GM18858 (cell line): ENCODE measurements at regions not wholly inside any gene's neighbourhood (a gene's known extent, or its start where the extent isn't known, plus 50 kb on each side); places are given as distances from the start of the nearest gene placed in this dataset.
"Not testable (repeated sequence)": the region's sequence is repeated elsewhere in the genome, so short reads cannot be mapped to it uniquely, and the experiment has no call there.

ENCODE experiments used
- ATAC-seq: cut with Tn5 transposase; IDR thresholded peaks from one replicate; pipeline ENCODE4 v1.9.1; 2021; ENCODE audit not compliant: unreplicated experiment

DNA sequence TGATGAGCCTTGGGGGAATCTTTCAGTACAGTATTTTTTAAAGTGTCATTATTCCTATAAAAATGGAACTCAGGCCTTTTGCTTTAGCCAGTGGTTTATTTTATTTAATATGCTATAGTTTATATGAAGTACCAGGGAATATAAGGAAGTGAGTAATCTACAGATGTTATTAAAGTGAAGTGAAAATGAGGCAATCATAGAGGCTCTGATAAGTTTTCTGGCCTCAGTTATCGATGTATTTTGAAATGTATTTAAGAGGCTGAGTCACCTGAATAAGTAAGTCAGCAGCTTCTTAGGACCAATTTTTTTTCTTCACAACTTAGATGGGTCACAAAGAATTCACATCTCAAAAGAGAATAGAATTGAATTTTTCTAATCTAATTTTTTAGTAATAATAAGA lies 829.0 kb downstream of the DNAH5 start:
- ATAC-seq, result no peak

DNA sequence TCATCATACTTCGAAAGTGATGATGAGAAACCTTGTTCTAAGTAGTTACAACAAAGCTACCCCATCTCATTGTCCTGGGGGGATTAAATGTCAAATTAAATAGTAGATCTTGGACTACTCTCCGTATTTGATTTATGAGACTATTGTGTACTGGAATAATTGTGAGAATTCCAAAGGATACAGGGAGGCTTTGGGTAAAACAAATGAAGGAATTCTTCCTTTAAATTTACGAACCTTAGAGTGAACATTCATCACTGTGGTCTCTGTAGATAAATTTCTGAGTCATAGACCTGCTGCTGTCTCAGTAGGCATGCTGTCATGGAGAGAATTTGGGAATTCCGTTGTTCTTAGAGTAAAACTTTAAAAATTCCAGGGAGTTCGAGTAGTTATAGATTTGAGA lies 836.2 kb downstream of the DNAH5 start:
- no peak for ATAC-seq

DNA sequence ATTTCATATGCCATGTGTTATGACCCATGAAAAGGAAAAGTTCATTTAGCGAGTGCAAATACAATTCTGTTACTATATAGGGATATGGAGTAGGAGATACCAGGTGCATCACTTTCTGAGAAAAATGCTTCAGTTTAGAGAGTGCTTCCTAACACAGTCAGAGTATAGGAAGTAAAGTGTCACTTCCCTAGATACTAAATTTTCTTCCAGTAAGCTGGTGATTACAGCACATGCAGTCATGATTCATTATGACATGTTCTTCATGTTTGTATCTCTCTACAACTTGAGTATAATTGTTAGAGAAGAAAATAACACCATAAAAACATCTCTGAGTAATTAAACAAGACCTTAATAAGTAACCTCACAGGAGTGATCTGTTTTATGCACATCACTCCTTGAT lies 837.0 kb downstream of the DNAH5 start:
- no peak for ATAC-seq

DNA sequence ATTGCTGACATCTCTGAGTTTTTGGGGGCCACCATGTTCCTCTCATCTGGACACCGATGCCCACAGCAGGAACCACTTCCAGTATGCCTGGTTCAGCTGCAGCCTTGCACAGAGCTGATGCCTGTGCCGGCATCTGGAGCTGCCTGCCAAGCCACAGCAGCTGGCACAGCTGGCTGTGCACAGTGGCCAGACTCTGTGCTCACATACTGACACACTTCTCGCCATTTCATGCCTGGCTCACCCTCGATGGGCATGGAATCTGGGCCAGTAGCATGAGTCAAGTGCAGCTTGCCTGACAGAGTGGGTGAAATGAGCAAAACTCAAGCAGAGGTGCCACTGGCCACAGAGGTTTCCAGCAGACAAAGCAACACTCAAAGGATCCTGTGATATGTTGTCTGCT lies 863.4 kb downstream of the DNAH5 start:
- no peak for ATAC-seq

DNA sequence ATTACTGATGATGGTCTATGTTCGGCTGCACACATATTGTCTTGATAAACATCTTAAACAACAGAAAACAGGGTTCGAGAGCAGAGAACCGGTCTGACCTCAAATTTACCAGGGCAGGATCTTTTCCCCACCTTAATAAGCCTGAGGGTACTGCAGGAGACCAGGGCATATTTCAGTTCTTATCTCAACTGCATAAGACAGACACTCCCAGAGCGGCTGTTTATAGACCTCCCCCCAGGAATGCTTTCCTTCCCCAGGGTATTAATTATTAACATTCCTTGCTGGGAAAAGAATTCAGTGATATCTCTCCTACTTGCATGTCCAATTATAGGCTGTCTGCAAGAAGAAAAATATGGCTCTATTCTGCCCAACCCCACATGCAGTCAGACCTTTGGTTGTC lies 871.6 kb downstream of the DNAH5 start:
- ATAC-seq, result not testable (repeated sequence)

DNA sequence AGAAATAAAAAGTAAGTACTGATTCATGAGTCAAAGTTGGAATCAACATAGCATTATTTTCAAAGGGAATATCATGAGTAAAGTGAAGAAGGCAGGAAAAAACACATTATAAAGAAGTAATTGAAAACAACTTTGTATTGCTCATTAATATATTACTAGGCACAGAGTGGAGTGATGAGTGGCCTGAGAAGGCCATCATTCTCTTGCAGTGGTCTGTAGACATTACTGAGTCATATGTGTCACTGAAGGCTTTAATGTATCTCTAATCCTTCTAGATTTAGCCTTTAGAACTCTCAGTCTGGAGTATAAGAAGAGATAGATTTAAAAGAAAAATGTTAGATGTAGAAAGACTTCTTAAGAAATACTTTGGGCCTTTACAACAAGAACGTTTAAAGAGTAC lies 881.4 kb downstream of the DNAH5 start:
- no peak for ATAC-seq

DNA sequence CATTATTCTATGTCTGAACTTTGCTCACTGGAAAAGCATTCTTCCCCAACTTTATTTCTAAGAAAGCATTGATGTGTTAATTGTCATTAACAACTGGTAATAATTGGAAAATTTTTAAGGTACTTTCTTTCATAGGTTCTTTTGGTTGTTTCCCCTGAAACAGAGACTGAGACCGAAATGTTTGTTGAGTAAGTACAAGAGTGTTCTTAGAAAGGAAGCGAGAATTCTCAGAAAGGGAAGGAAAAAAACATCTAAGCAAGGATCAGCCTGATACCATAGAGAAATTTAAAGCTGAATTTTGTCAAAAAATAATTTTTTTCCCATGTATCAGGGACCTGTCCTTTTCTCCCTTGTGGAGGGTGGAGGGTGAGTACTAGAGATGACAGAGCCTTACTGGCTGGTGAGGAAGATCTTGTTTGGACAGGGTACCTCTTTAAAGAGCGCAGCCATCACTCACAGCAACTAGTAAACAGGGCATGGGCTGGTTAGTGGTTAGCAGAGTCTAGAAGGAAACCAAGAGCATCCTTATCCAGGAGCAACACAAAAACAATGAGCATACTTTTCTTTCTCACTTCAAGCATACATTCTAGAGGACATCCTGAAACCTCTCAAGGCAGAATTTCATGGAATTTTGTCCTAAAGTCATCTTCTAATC lies 898.5 kb downstream of the DNAH5 start:
- no peak for ATAC-seq

DNA sequence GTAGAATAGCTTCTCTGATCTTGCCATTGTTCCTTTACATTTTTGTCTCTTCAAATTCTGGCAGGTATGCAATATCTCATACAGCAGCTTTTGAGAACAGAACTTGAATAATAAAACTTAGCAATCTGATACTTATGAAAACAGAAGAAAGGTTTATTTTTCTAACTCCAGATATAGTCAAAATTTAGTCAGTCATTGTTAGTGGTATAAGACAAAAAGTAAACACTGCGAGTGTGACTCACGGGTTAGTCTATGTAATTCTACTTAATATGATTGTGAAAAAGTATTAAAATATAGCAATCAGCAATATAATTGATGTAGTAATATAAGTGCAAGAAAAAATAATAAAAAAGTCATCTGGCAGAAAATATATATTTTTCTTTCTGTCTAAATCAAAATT lies 910.4 kb downstream of the DNAH5 start:
- ATAC-seq, result no peak

DNA sequence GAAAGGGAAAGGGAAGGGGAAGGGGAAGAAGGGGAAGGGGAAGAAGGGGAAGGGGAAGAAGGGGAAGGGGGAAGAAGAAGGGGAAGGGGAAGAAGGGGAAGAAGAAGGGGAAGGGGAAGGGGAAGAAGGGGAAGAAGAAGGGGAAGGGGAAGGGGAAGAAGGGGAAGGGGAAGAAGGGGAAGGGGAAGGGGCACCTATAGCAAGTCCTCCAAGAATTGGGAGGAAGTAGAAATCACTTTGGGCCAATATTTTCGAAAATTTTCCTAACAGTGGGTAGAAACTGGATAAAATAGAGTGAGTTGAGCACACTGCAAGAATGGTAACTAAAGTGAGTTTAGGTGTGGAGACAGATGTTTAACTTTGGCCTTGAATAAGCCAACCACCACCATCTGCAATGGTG lies 915.3 kb downstream of the DNAH5 start:
- ATAC-seq, result no peak

DNA sequence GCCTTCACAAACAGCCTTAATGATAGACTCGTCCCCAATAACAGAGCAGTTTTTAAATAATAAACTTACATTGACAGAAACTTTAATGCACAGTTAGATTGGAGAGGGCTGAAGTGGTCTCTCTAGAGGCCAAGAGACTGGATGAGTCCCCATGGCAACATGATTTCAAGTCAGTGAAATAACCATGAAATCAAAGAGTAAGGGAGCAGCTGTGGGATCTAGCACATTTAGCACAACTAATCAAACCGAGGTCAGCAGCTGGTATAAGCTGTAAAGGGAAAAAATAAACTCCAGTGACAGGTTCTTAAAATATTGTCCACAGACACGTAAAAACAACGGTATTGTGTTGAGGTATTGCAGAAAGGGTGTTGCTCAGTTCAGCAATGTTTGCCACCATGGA lies 916.6 kb downstream of the DNAH5 start:
- ATAC-seq, result no peak

DNA sequence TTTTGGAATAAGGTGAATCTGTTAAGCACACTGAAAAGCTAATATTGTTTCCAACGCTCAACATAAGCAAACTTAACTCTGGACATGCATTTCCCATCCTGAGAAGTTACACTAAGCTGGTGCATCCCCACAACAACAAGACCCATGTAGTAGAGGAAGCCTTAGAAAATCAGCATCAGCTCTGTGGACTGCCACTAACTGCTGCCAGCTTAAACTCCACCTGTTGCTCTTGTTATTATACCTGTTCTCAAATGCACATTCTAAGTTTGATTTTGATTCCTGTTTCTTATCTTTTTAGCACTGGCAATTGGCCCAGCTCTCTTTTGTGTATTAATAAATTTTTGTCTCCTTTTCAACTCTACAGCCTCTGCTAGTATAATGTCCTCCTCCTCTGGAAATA lies 924.8 kb downstream of the DNAH5 start:
- no peak for ATAC-seq

DNA sequence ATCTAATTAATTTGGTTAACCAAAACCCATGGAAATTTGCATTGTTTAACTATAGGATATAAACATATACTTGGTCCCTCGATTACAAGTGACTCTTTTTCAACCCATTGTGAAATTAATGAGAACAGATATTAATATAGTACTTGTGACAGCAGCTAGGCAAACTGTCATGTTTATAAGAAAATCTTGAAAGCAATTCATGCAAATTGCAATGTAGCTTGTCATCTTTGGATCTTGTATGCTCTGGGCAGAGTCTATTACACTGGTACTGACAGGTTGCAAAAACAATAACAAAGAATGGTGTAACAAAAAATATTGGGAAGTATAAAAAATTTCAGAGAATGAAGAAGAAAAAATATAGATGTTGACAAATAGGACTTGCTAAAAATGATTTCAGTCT lies 941.0 kb downstream of the DNAH5 start:
- no peak for ATAC-seq

DNA sequence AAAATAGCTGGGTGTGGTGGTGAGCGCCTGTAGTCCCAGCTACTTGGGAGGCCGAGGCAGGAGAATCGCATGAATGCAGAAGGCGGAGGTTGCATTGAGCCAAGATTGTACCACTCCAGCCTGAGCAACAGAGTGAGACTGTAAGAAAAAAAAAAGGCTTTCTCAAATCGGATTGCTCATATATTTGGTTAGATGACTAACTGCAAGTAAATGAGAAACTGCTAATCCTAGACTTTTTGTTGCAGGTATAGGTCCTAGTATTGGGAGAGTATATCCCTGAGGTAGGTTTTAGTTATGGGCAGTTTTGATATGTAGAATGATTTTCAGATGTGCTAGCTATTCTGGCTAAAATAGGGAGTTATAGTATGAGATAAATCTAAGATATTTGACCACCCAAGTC lies 944.8 kb downstream of the DNAH5 start:
- ATAC-seq, result no peak

DNA sequence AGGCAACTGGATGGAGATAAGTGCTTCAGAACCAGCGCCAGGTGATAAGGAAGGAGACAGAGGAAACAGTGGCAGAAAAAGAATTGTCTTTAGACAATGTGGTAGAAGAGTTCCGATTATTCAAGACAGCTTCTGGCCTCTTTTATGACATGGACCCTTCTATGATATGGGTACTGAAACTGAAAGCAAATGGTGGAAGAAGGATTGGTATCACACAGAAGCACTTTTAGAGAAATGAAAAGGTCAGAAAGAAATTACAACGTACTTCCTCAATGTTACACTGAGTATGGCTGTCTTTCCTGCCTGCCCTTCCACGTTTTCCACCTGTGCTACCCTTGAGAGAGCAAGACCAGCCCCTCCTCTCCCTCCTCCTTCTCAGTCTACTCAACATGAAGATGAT lies 959.3 kb downstream of the DNAH5 start:
- no peak for ATAC-seq

DNA sequence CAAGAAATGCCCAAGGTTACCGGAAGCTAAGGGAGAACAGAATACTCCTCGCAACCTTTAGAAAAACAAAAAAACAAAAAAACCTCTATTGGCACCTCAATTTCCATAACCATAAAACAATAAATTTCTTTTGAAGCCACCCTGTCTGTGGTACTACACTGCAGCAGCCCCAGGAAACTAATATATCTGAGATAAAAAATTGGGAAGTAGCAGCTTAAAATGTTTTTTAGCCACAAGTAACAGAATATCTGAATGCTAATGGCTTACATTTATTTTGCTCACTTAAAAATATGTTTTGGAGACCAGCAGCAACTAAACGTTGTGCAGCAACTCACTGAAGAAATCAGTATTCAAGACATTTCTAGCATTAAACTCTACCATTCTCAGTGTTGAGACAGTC lies 969.6 kb downstream of the DNAH5 start:
- ATAC-seq, result no peak

DNA sequence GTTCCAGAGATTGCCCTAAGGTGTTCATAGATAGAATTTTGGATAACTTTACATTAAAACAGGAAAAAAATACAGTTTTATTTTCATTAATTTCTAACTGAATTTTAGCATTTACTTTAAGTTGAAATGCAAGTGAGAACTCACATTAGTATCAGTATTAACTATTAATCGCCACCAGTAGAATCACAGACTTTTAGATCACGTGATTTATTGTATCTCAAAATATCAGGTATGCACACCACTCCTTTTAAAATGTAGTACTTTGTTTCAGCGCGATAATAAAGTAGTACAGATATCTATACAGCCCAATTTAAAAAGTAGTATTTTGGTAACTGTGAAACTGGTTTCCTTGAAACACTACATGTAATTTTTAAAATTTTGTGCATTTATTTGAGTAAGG lies 978.7 kb downstream of the DNAH5 start:
- no peak for ATAC-seq

DNA sequence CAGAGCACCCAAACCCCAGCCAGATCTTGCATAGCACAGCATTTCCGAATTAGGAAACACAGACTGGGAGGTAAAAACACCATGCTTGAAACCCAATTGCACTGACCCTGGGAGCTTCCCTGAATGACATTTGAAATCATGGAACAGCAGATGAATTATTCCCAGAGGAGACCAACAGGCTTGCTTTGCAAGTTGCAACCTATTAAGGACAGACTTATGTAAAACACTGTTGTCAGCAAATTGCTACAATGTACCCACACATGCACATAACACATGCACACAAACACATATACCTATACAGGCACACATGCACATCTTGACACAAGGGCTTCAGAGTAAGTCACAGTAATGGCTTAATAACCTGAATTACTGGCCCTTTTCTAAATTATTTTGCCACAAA lies 984.8 kb downstream of the DNAH5 start:
- no peak for ATAC-seq

DNA sequence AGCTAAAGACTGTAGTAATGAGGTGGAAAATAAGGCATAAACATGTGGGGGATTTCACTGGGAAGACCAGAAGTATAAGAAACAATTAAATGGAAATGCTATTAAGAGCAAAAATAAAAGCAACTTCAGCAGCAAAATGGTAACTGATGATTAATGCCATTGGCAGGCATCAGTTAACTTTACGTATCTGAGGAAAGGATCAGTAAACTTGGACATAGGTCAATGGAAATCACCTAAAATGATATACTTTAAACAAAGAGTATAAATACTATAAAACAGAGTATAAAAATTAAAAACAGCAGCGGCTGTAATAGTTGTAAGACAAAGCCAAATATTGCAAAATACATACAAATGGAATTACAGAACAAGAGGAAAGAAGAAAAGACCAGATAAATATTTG lies 992.1 kb downstream of the DNAH5 start:
- ATAC-seq, result no peak

DNA sequence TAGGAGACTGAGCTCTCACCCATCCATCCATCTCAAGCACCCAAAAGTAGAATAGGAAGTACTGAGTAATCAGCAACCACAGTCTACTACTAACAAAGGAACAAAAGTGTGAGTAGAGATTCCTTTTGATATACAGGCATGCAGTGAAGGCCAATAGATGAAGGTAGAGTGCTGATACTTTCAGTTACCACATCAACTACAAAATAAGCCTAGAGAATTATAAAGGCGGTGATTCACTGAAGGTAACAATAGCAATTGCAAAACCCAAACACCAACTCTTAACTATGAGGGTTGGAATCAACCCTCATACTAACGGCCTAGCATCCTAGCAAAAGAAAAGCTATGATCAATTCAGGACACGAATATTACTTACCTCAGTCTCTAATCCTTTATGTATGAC lies 992.6 kb downstream of the DNAH5 start:
- no peak for ATAC-seq

DNA sequence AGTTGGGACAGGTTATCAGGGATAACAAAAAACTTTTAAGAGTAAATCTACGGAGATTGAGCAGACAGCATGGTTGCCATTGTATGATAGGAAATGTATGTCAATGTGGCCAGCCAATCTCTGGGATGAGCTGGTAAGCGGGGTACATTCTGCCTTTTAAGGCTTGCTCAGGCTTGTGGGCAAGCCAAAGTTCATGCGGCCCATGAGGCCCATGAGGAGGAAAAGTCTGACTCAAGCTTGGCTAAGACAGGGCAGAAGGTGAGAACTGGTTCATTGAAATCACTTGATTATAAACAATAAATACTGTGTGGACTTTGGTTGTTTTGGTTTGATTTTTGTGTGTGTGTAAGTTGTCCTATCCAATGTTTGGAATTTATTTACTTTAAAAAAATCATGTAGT lies 997.1 kb downstream of the DNAH5 start:
- no peak for ATAC-seq

DNA sequence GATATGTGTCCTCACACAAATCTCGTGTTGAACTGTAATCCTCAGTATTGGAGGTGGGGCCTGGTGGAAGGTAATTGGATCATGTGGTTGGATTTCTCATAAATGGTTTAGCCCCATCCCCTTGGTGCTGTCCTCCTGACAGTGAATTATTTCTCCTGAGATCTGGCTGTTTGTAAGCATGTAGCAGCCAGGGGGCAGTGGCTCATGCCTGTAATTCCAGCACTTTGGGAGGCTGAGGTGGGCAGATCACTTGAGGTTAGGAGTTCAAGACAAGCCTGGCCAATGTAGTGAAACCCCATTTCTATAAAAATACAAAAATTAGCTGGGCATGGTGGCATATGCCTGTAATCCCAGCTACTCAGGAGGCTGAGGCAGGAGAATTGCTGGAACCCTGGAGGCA lies 999.0 kb downstream of the DNAH5 start:
- ATAC-seq, result not testable (repeated sequence)

DNA sequence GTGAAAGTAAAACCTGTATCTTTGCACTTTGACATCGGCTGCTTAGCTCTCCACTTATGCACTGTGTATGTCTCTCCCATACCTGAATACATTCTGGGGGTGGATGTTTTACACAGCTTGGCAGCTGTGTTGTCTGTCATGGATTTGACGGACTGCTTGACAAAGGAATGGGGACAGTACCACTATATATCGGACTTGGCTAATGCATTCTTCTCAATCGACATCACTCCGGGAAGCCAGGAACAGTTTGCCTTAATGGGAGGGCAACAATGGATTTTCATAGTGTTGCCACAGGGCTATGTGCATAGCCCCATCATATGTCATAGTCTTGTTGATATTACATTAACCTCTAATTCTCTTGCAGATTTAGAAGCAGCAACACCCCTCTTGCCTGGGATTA lies 1008.3 kb downstream of the DNAH5 start:
- ATAC-seq, result no peak

DNA sequence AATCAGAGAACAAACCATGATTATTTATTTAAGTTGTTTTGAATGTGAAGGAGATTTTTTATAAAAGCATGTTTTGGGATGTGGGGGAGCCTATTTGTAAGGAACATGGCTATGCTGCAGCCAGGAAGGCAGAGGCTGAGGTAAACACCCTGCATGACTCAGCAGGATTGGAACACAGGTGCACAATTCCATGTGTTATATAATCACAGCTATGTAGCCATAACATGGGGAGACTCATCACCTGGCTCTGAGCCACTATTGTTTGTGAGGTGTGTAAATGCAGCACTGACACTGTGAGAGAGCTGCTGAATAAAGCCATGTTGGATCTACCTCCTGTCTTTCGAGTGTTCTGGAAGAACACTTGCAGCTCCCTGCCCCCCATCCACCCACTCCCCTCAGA lies 1009.8 kb downstream of the DNAH5 start:
- no peak for ATAC-seq

DNA sequence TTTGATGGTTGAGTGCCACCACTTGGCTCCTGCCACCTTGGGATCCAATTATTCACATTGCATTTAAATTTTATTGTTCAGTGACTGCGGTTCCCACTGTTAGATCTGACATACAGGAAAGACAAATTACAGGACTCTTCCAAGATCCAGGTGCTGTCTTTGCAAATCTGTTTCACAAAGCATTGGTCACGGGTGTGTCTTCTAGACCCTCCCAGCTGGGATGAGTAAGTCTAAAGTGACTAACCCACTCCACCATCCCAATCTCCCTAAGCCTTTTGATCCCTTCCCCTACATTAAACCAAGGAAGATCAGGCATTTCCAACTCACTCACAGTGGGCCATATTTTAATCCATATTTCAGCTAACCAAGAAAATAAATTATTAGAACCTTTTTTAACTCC lies 1016.3 kb upstream of the CTNND2 start:
- ATAC-seq, result no peak
